Mucosa of rectum (tissue), 2 donors: ENCODE measurements at regions not wholly inside any gene's neighbourhood (a gene's known extent, or its start where the extent isn't known, plus 50 kb on each side); places are given as distances from the start of the nearest gene placed in this dataset.

Experiments
- H3K27ac ChIP-seq, 2 donors: one replicate each; pipeline ENCODE4 v1.7.0; 2013; ENCODE audit warnings: inconsistent platforms in 2 of 2, low read depth in 2 of 2, low read length in 2 of 2
- H3K27me3 ChIP-seq, 2 donors: one replicate each; pipeline ENCODE4 v1.7.0; 2013; ENCODE audit warnings: low read length in 2 of 2; ENCODE audit not compliant: control insufficient read depth in 2 of 2, insufficient read depth in 2 of 2
- H3K36me3 ChIP-seq, 2 donors: one replicate each; pipeline ENCODE4 v1.7.0; 2013; ENCODE audit warnings: low read length in 2 of 2; ENCODE audit not compliant: control insufficient read depth in 2 of 2, insufficient read depth in 2 of 2
- H3K4me1 ChIP-seq, 2 donors: one replicate each; pipeline ENCODE4 v1.7.0; 2013; ENCODE audit warnings: low read length in 2 of 2, mild to moderate bottlenecking in 1 of 2; ENCODE audit not compliant: control insufficient read depth in 2 of 2, insufficient read depth in 2 of 2
- H3K4me3 ChIP-seq, 2 donors: one replicate each; pipeline ENCODE4 v1.7.0; 2013; ENCODE audit warnings: low read length in 2 of 2
- H3K9ac ChIP-seq, 2 donors: one replicate each; pipeline ENCODE4 v1.7.0; 2013; ENCODE audit warnings: low read length in 2 of 2, low read depth in 1 of 2, mild to moderate bottlenecking in 1 of 2
- H3K9me3 ChIP-seq, 2 donors: one replicate each; pipeline ENCODE4 v1.7.0; 2013; ENCODE audit warnings: low read length in 2 of 2; ENCODE audit not compliant: control insufficient read depth in 2 of 2
- donor health status: healthy.
- donor health status: Normal muscosa, but diverticular disease.

- H3K9me3 ChIP-seq = no peaks in the 10 kb centered on the region
- no peaks in the 10 kb centered on the region for H3K27me3 ChIP-seq
- H3K36me3 ChIP-seq = no peaks in the 10 kb centered on the region
- H3K4me1 ChIP-seq = no peaks in the 10 kb centered on the region
- no peak overlapping the region for H3K4me3 ChIP-seq
- no peak overlapping the region for H3K9ac ChIP-seq
- no peak overlapping the region for H3K27ac ChIP-seq
These were observed 109.4 kb upstream of the C1QTNF9B start for GRCh38 chr13:24006520-24007248.

- H3K4me3 ChIP-seq = no peak overlapping the region
- H3K36me3 ChIP-seq = no peaks in the 10 kb centered on the region
- no peaks in the 10 kb centered on the region for H3K4me1 ChIP-seq
These were observed 110.8 kb upstream of the C1QTNF9B start for GRCh38 chr13:24007979-24008620.

GRCh38 chr13:24008679-24009078, 111.4 kb upstream of the C1QTNF9B start:
- Histone ChIP-seq H3K4me1 (no peaks in the 10 kb centered on the region), H3K36me3 (no peaks in the 10 kb centered on the region), H3K27ac (no peak overlapping the region)

More at GRCh38 chr13:24007979-24008620, 110.8 kb upstream of the C1QTNF9B start:
- no peaks in the 10 kb centered on the region for H3K9me3 ChIP-seq
- H3K27me3 ChIP-seq = no peaks in the 10 kb centered on the region
- H3K27ac ChIP-seq = no peak overlapping the region
- no peak overlapping the region for H3K9ac ChIP-seq

GRCh38 chr13:24011266-24011665, 114.0 kb upstream of the C1QTNF9B start:
- H3K9ac ChIP-seq = no peak overlapping the region
- no peaks in the 10 kb centered on the region for H3K27me3 ChIP-seq
- H3K4me1 ChIP-seq = no peaks in the 10 kb centered on the region
- H3K27ac ChIP-seq = no peak overlapping the region
- no peaks in the 10 kb centered on the region for H3K9me3 ChIP-seq
- no peak overlapping the region for H3K4me3 ChIP-seq
- no peaks in the 10 kb centered on the region for H3K36me3 ChIP-seq

More at GRCh38 chr13:24008679-24009078, 111.4 kb upstream of the C1QTNF9B start:
- Histone ChIP-seq H3K4me3 (no peak overlapping the region), H3K9ac (no peak overlapping the region), H3K27me3 (no peaks in the 10 kb centered on the region), H3K9me3 (no peaks in the 10 kb centered on the region)

- H3K9me3 ChIP-seq = no peaks in the 10 kb centered on the region
- H3K27me3 ChIP-seq = no peaks in the 10 kb centered on the region
- no peak overlapping the region for H3K9ac ChIP-seq
- no peak overlapping the region for H3K4me3 ChIP-seq
- no peaks in the 10 kb centered on the region for H3K36me3 ChIP-seq
- no peaks in the 10 kb centered on the region for H3K4me1 ChIP-seq
- H3K27ac ChIP-seq = no peak overlapping the region
These were observed 115.3 kb upstream of the C1QTNF9B start for GRCh38 chr13:24012648-24013047.

- Histone ChIP-seq H3K9ac (no peak overlapping the region), H3K27ac (no peak overlapping the region), H3K4me3 (no peak overlapping the region), H3K4me1 (no peaks in the 10 kb centered on the region), H3K27me3 (no peaks in the 10 kb centered on the region), H3K36me3 (no peaks in the 10 kb centered on the region), H3K9me3 (no peaks in the 10 kb centered on the region)
These were observed 115.9 kb upstream of the C1QTNF9B start for GRCh38 chr13:24013189-24013588.

GRCh38 chr13:24016046-24016445, 118.7 kb upstream of the C1QTNF9B start:
- Histone ChIP-seq H3K4me3 (no peak overlapping the region), H3K27ac (no peak overlapping the region), H3K27me3 (no peaks in the 10 kb centered on the region), H3K9ac (no peak overlapping the region), H3K9me3 (no peaks in the 10 kb centered on the region), H3K4me1 (no peaks in the 10 kb centered on the region), H3K36me3 (no peaks in the 10 kb centered on the region)

- Histone ChIP-seq H3K27ac (no peak overlapping the region), H3K36me3 (no peaks in the 10 kb centered on the region), H3K9ac (no peak overlapping the region), H3K27me3 (no peaks in the 10 kb centered on the region), H3K4me3 (no peak overlapping the region), H3K9me3 (no peaks in the 10 kb centered on the region), H3K4me1 (no peaks in the 10 kb centered on the region)
These were observed 125.3 kb upstream of the C1QTNF9B start for GRCh38 chr13:24022568-24022967.

GRCh38 chr13:24023073-24023472, 125.8 kb upstream of the C1QTNF9B start:
- Histone ChIP-seq H3K4me1 (no peaks in the 10 kb centered on the region), H3K4me3 (no peak overlapping the region), H3K27me3 (no peaks in the 10 kb centered on the region), H3K9me3 (no peaks in the 10 kb centered on the region), H3K27ac (no peak overlapping the region), H3K9ac (no peak overlapping the region), H3K36me3 (no peaks in the 10 kb centered on the region)

GRCh38 chr13:24027494-24027893, 130.2 kb upstream of the C1QTNF9B start:
- Histone ChIP-seq H3K4me3 (no peak overlapping the region), H3K27me3 (no peaks in the 10 kb centered on the region), H3K4me1 (no peaks in the 10 kb centered on the region), H3K9ac (no peak overlapping the region), H3K9me3 (no peaks in the 10 kb centered on the region), H3K27ac (no peak overlapping the region), H3K36me3 (no peaks in the 10 kb centered on the region)
